ENCODE measurements at regions not wholly inside any gene's neighbourhood (a gene's known extent, or its start where the extent isn't known, plus 50 kb on each side); places are given as distances from the start of the nearest gene placed in this dataset.

- no peaks in the 10 kb centered on the region for H3K4me1 ChIP-seq (ENCODE audit: insufficient read depth)
- no peak for DNase-seq
- no peaks in the 10 kb centered on the region for H3K27me3 ChIP-seq
- intact Hi-C loops (cut with DNase I) = no loop called here
- no peak for TF ChIP-seq EP300 (IDR thresholded peaks at IDR 0.05)
- no peak for TF ChIP-seq POLR2A (IDR thresholded peaks at IDR 0.05)
- TF ChIP-seq, protein P1, sequence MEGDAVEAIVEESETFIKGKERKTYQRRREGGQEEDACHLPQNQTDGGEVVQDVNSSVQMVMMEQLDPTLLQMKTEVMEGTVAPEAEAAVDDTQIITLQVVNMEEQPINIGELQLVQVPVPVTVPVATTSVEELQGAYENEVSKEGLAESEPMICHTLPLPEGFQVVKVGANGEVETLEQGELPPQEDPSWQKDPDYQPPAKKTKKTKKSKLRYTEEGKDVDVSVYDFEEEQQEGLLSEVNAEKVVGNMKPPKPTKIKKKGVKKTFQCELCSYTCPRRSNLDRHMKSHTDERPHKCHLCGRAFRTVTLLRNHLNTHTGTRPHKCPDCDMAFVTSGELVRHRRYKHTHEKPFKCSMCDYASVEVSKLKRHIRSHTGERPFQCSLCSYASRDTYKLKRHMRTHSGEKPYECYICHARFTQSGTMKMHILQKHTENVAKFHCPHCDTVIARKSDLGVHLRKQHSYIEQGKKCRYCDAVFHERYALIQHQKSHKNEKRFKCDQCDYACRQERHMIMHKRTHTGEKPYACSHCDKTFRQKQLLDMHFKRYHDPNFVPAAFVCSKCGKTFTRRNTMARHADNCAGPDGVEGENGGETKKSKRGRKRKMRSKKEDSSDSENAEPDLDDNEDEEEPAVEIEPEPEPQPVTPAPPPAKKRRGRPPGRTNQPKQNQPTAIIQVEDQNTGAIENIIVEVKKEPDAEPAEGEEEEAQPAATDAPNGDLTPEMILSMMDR (IDR thresholded peaks at IDR 0.05) = no peak
- no peaks in the 10 kb centered on the region for H3K9me3 ChIP-seq
- no peak overlapping the region for H3K4me3 ChIP-seq
- H3K27ac ChIP-seq = no peak overlapping the region
- H3K36me3 ChIP-seq = no peaks in the 10 kb centered on the region
- 85 to 91% (median 87%) methylated on average over 11 of the region's 11 CpGs for WGBS, 3 donors
Measured at GRCh38 chr11:70813651-70814050, 415.3 kb downstream of the CTTN start.

DNA sequence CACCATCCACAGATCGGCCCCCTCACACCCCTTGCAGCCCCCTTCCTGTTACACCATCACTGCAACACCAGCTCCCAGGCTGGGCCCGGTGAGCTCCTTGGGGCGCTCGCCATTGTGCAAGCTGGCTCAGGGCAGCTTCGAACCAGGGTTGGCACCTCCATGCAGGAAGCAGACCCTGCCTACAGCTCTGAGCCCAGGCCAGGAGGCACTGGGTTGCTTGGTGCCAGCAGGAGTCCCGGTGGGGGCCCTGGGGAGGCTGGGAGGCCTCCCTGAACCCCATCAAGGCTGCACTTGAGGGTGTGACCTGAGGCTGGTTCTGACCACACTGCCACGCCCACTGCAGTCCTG is 417.1 kb downstream of the CTTN start:
- 77 to 85% (median 85%) methylated on average over 6 to 7 of the region's 7 CpGs for WGBS, 3 donors
- no peak overlapping the region for H3K4me3 ChIP-seq
- DNase-seq = no peak
- TF ChIP-seq EP300 (IDR thresholded peaks at IDR 0.05) (no peak), POLR2A (IDR thresholded peaks at IDR 0.05) (no peak)
- TF ChIP-seq, protein P1 (IDR thresholded peaks at IDR 0.05) = no peak
- no peak overlapping the region for H3K27ac ChIP-seq
- intact Hi-C loops (cut with DNase I) = no loop called here
- H3K36me3 ChIP-seq = no peaks in the 10 kb centered on the region
- no peaks in the 10 kb centered on the region for H3K4me1 ChIP-seq (ENCODE audit: insufficient read depth)
- H3K27me3 ChIP-seq = no peaks in the 10 kb centered on the region
- no peaks in the 10 kb centered on the region for H3K9me3 ChIP-seq

DNA sequence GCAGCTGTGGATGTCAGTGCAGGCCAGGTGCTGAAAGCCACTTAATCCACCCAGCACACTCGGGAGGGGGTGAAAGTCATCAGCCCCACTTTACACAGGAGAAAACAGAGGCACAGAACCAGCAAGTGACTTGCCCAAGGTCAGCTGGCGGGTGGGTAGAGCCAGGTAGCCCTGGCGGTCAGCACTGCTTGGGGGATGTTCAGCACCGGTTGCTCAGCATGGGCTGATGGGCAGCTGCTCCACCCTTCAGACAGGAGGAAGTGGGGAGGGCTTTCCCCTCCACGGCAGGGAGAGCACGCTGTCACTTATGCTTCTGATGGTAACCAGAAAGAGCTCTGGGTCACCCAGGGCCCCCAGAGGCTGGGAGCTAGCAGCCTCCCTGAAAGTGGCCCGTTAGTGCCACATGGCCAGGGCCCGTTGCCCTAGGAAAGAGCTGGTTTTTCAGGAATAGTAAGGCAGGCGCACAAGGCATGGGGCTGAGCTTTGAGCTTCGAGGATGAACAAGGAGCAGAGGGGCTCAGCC is 417.9 kb downstream of the CTTN start:
- TF ChIP-seq, protein P1 (IDR thresholded peaks at IDR 0.05) = no peak
- no peak for TF ChIP-seq POLR2A (IDR thresholded peaks at IDR 0.05)
- no peak for TF ChIP-seq EP300 (IDR thresholded peaks at IDR 0.05)
- intact Hi-C loops (cut with DNase I) = no loop called here
- H3K36me3 ChIP-seq = no peaks in the 10 kb centered on the region
- H3K4me1 ChIP-seq (ENCODE audit: insufficient read depth) = no peaks in the 10 kb centered on the region
- no peak overlapping the region for H3K27ac ChIP-seq
- H3K27me3 ChIP-seq = no peaks in the 10 kb centered on the region
- H3K9me3 ChIP-seq = no peaks in the 10 kb centered on the region
- WGBS, 3 donors = 75 to 76% (median 75%) methylated on average over 8 to 10 of the region's 10 CpGs
- no peak overlapping the region for H3K4me3 ChIP-seq
- DNase-seq = no peak

GRCh38 chr11:70818351-70818750 is 420.0 kb downstream of the CTTN start:
- Histone ChIP-seq H3K9me3 (no peaks in the 10 kb centered on the region), H3K27me3 (no peaks in the 10 kb centered on the region), H3K27ac (no peak overlapping the region), H3K36me3 (no peaks in the 10 kb centered on the region), H3K4me3 (no peak overlapping the region), H3K4me1 (ENCODE audit: insufficient read depth) (no peaks in the 10 kb centered on the region)
- no peak for TF ChIP-seq POLR2A (IDR thresholded peaks at IDR 0.05)
- TF ChIP-seq, protein P1 (IDR thresholded peaks at IDR 0.05) = no peak
- no peak for TF ChIP-seq EP300 (IDR thresholded peaks at IDR 0.05)
- intact Hi-C loops (cut with DNase I) = no loop called here
- 22 to 28% (median 24%) methylated on average over 9 of the region's 9 CpGs for WGBS, 3 donors
- no peak for DNase-seq

All from ovary (tissue), 7 donors.